GM10248 (cell line): ENCODE measurements at regions not wholly inside any gene's neighbourhood (a gene's known extent, or its start where the extent isn't known, plus 50 kb on each side); places are given as distances from the start of the nearest gene placed in this dataset.

Experiments used
- CTCF ChIA-PET: fragments of 300-600 bp; sonication (Branson Sonifier 250); formaldehyde crosslinking; extraction: SDS; loops from one replicate; lab custom pipeline; 2021; ENCODE audit warnings: antibody characterized with exemption; lab: Yijun Ruan, JAX
- POLR2A ChIA-PET: fragments of 350-650 bp; sonication (Branson Sonifier 250); formaldehyde crosslinking; extraction: SDS; loops from one replicate; lab custom pipeline; 2020; ENCODE audit warnings: antibody characterized with exemption; lab: Yijun Ruan, JAX
- DNase-seq: peaks from one replicate; pipeline ENCODE4 v3.0.0; 2012; ENCODE audit errors: extremely low spot score
- TF ChIP-seq, protein P1 (sequence below): IDR thresholded peaks from 2 replicates; pipeline ENCODE4 v1.5.1; 2012; ENCODE audit warnings: mild to moderate bottlenecking, low read depth; ENCODE audit errors: extremely low read depth, missing control alignments, control extremely low read depth

DNA sequence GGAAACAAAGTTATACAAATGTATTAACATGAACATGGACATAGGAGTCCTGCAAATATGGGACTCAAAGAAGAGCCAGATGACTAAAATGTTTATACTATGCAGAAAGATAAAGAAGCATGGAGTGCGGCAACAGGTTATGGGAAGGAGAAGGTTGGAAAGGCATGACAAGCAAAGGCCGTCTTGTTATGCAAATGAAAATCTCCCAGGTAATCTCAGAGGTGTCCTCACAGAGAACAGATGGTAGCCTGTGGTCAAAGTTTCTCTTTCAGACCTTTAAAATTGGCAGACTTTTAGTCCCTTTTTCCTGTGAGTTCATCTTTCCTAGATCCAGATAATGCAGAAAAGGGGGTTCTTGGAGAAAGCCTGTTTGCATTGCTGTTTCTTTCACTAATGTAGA is 116.4 kb upstream of the BEND4 start:
- TF ChIP-seq, protein P1, sequence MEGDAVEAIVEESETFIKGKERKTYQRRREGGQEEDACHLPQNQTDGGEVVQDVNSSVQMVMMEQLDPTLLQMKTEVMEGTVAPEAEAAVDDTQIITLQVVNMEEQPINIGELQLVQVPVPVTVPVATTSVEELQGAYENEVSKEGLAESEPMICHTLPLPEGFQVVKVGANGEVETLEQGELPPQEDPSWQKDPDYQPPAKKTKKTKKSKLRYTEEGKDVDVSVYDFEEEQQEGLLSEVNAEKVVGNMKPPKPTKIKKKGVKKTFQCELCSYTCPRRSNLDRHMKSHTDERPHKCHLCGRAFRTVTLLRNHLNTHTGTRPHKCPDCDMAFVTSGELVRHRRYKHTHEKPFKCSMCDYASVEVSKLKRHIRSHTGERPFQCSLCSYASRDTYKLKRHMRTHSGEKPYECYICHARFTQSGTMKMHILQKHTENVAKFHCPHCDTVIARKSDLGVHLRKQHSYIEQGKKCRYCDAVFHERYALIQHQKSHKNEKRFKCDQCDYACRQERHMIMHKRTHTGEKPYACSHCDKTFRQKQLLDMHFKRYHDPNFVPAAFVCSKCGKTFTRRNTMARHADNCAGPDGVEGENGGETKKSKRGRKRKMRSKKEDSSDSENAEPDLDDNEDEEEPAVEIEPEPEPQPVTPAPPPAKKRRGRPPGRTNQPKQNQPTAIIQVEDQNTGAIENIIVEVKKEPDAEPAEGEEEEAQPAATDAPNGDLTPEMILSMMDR = no peak
- no peak for DNase-seq
- CTCF ChIA-PET = interaction anchor here (0.7 to 2.5 kb wide), 2 partner anchors 11 to 250 kb away, joined by 3 to 11 read pairs; no protein-coding TSS in a partner anchor
- POLR2A ChIA-PET = no interaction called here

DNA sequence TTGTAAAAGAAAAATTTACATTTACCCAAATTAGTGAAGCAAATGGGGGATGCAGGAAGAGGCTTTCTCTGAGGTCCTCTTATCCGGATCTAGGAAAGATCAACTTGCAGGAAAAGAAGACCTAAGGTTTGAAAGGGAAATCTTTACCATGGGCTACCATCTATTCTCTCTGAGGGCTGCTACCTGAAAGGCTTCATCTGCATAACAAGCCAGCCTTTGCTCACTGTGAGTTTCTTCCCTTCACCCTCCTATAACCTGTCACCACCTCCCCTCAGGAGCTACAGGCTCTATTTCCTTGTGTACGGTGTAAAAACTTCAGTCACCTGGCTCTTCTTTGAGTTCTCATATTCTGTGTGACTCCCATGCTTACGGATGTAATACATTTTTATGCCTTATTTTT is 118.6 kb upstream of the BEND4 start:
- CTCF ChIA-PET = interaction anchor here (2.5 kb wide), 1 partner anchor 9 kb away, joined by 11 read pairs; no protein-coding TSS in a partner anchor
- no peak for DNase-seq
- TF ChIP-seq, protein P1 = no peak
- POLR2A ChIA-PET = no interaction called here

DNA sequence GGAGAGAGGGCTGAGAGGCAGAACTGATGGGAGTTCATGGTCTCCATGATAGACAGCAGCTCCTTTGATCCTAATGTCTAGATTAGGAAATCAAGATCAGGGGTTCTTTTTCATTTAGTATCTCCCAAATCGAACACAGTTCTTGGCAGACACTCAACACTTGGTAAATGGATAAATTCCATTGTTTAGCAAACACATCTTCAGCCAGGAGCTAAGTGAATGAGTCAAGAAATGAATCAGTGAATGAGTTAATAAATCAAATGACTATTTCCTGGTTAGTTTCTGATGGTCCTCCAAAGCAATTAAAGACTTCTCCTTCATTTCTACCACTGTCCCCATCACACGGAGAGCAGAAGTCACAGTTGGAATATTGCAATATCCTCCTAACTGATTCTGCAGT is 120.0 kb upstream of the SHISA3 start:
- DNase-seq = no peak
- ChIA-PET CTCF (interaction anchor here (1.0 to 2.1 kb wide), 2 partner anchors 16 to 242 kb away, joined by 3 to 9 read pairs; no protein-coding TSS in a partner anchor), POLR2A (no interaction called here)
- TF ChIP-seq, protein P1 = peak; percentile 2

DNA sequence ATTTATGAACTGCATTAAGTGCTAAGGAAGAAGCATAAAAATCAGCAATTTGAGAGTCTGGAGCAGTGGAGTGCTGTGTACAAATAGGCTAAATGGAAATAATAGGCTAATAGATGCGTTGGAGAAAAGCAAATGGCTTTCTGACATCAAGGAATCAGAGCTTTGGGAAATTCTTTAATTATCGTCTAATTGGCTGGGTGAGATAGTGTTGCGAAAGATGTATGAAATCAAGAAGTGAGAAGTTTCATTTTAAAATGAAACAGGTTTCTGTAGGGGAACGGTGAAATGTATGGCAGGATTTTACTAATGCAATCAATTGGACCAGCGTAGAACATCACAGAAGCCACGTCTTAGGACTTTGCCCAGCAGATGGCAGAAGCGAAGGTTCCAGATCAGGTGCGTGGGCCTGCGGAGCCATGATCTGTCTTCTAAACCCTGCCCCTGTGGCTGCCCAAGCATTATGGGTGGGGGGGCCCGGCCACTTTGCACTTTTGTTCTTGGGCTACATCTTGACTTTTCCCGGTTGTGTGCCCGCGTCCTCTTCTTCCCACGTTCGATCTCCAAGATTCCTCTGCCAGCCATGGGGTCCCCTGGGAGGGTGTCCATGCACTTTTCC is 118.5 kb upstream of the SHISA3 start:
- CTCF ChIA-PET = interaction anchor here (0.9 to 6.6 kb wide), 8 partner anchors 9 to 324 kb away, joined by 3 to 77 read pairs (median 6); no protein-coding TSS in a partner anchor
- POLR2A ChIA-PET = no interaction called here
- DNase-seq = no peak
- TF ChIP-seq, protein P1 = peak; percentile 33

DNA sequence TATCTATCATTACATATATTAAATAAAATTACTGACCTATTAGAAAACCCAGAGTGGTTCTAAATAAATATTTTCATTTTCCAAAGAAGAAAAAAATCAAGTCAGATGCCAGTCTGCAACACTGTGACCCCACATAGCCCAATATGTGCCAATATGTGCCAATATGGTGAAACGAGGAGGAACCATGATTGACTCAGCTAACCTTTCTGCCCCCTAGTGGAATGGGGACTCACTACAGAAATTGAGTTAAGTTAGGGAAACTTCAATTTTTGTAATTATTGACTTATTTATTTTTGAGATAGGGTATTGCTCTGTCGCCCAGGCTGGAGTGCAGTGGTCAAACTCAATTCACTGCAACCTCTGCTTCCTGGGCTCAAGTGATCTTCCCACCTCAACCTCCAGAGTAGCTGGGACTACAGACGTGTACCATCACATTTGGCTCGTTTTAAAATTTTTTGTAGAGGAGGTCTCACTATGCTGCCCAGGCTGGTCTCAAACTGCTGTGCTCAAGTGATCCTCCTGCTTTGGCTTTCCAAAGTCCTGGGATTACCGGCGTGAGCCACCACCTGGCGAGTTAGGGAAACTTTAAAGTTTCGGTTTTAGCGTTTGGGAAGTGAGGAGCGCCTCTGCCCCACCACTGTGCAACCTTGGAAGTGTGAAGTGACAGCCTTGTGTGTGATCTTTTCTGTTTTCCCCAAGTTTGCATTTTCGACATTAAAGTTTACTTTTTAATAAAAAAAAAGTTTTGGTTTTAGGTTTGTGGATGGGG is 116.8 kb upstream of the SHISA3 start:
- TF ChIP-seq, protein P1 = peak; percentile 52
- DNase-seq = peak; percentile 56
- ChIA-PET POLR2A (no interaction called here), CTCF (interaction anchor here (0.7 to 6.6 kb wide), 33 partner anchors 8 to 584 kb away, joined by 3 to 77 read pairs (median 4); partner anchors contain the start of gene SLC30A9)

DNA sequence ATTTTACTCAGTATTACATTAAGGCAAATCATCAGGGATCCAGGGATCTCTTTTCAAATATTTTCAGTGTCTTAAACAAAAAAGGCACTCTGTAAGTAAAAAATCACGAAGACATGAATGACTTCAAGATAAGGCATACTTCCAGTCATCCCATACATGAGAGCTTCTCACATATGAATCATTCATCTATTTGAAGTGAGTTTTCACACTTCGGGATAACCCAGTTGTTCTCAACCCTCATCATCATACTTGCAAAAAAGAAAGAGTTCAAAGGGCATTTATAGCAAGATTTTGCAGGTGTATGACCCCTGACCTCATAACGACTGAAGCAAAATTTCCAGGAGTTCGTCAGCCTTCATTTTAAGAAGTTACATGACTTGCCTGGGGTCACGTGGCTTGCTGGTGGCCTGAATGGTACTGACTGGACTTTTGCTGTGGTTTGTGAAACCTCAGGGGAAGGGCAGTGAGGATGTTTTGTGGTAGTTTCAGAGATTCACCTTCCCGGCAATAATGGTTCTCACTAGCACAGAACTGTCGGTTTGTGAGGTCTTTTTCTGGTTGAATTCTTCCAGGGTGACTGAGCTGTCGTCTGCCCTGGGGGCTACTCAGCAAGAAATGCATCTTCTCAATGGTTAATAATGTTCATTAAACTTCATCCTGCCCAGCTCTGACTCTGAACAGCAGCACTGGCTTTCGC is 115.8 kb upstream of the SHISA3 start:
- ChIA-PET POLR2A (no interaction called here), CTCF (interaction anchor here (0.7 to 6.6 kb wide), 20 partner anchors 9 to 586 kb away, joined by 3 to 77 read pairs (median 6); no protein-coding TSS in a partner anchor)
- TF ChIP-seq, protein P1 = no peak
- DNase-seq = peak; percentile 28
